Retinal pigment epithelial cell (primary cell): ENCODE measurements at regions not wholly inside any gene's neighbourhood (a gene's known extent, or its start where the extent isn't known, plus 50 kb on each side); places are given as distances from the start of the nearest gene placed in this dataset.

Experiments
- DNase-seq: peaks from one replicate; pipeline ENCODE4 v3.0.0-alpha.2; 2010; ENCODE audit warnings: low read depth
- H3K4me3 ChIP-seq: 2 replicates; pipeline ENCODE4 v1.5.1; 2011; ENCODE audit warnings: mild to moderate bottlenecking, low read length, control low read depth, moderate library complexity
- TF ChIP-seq, protein P1 (sequence below): conservative IDR thresholded peaks from 2 replicates; pipeline ENCODE4 v1.5.1; 2011; ENCODE audit warnings: low read depth, low read length, control low read depth, inconsistent platforms

DNA sequence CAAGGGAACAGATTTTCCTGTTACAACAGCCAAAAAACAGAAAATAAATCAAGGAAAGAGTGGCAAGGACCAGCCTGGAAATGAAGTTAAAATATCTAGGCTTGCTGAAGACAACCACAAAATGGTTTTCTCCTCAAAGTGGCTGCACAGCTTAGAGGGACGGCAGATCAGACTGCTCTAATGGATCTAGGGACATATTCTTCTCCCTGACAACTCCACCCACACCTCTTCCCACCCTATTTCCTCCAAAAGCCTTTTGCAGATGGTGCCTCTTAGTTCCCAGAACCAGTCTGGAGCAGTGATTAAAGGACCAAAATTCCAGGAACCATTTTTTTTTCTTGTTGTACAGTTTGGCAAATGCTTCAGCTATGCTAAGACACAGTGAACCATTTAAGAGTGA lies 220.2 kb upstream of the SIX2 start:
- H3K4me3 ChIP-seq = no peak overlapping the region
- no peak for DNase-seq
- TF ChIP-seq, protein P1, sequence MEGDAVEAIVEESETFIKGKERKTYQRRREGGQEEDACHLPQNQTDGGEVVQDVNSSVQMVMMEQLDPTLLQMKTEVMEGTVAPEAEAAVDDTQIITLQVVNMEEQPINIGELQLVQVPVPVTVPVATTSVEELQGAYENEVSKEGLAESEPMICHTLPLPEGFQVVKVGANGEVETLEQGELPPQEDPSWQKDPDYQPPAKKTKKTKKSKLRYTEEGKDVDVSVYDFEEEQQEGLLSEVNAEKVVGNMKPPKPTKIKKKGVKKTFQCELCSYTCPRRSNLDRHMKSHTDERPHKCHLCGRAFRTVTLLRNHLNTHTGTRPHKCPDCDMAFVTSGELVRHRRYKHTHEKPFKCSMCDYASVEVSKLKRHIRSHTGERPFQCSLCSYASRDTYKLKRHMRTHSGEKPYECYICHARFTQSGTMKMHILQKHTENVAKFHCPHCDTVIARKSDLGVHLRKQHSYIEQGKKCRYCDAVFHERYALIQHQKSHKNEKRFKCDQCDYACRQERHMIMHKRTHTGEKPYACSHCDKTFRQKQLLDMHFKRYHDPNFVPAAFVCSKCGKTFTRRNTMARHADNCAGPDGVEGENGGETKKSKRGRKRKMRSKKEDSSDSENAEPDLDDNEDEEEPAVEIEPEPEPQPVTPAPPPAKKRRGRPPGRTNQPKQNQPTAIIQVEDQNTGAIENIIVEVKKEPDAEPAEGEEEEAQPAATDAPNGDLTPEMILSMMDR = no peak

DNA sequence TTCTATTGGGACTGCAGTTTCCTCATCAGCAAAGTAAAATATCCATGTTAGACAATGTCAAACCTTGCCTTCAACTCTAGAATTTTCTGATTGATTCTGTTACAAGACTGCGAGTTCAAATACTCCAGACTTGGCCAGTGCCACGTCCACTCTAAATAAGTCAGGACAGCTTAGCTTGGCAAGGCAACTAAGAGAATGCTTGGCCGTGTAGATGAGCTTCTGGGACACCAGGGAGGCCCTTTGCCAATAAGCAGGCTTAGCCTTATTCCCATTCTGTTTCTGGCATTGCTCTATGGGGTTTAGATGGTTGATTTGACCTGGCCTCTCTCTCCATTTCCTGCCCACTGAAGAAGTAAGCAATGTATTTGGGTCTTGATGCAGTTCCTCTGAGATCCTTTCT lies 218.1 kb upstream of the SIX2 start:
- TF ChIP-seq, protein P1 = no peak
- no peak for DNase-seq
- H3K4me3 ChIP-seq = no peak overlapping the region

DNA sequence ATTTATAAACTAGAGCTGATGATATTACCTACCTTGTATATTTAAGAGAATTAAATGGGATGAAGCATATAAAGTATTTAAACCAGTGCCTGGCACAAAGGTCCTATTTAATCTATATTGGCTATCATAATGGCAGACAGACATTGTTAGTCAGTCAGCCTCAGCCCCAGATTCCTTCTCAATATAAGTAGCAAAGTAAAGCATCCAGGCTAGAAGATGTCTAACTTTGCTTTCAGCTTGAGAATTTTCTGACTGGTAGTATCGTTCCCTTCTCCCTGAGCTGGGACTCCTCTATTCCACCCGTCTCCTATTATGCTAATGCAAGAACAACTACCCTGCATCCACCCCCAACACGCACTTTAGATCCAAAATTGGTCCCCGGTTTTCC lies 215.7 kb upstream of the SIX2 start:
- no peak for DNase-seq
- no peak overlapping the region for H3K4me3 ChIP-seq
- TF ChIP-seq, protein P1 = no peak

DNA sequence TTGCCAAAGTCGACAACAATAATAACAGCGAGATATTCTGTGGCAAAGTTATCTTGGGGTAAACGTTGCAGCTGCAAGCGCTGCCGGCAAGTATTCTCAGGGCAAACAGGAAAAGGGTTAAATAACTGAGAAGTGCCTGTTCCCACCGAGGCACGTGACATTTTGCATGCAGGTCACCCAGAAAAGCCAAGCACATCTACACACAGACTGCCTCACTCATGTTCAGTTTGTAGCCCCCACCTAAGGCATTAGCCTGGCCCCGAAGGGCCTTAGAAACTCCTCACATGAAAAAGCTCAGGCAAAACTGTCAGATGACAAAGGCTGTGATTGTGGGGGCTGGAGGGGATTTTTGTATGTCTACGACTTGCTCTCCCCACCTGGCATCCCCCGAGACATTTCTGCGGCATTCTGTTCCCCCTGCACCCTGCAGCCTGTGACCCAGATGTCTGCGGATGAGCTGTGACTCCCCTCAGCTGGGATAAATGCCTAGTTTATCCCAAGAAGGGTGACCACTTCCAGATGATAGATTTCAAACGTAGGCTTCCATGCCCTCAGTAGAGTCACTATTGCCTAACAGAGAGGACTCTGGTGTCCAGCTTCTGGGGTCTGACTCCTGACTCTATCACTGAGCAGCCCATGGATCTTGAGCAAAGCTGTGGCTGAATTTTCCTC lies 215.2 kb upstream of the SIX2 start:
- no peak for DNase-seq
- no peak overlapping the region for H3K4me3 ChIP-seq
- TF ChIP-seq, protein P1 = no peak

DNA sequence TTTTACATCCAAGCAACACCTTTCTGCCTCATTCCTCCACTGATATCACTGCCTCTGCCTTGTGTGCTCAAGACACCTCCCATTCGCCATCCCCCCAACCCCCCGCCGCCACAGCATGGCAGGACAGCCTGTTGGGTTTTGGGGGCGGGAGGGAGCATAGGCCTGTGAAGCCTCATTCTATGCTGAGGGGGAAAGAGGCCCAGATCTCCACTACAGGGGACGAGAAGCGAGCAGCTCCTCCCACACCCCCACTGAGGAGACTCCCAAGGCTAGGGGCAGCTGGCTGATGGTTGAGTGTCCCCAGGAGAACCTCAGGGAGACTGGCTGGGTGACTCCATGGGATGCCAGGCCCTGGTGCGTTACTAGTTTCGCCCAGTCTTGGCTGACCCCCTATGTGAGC lies 214.3 kb upstream of the SIX2 start:
- H3K4me3 ChIP-seq = no peak overlapping the region
- no peak for DNase-seq
- TF ChIP-seq, protein P1 = no peak

DNA sequence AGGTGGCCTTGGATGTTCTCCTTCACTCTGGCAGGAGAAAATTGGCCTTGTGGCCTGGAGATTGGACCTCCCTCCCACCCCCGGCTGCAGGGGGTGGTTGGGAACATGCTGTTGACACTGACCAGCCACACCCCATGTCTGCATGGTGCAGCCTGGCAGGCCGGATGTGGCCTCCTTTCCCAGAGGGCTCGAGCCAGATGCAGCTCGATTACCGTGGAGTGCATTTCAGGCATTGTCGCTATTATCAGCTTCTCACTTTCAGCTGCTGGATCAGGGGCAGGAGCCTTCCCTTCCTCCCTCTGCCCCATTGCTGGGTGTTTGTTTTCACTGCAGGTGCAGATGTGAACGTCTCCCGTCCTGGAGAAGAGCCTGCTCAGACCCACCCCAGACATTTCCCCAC lies 211.0 kb upstream of the SIX2 start:
- DNase-seq = no peak
- TF ChIP-seq, protein P1 = no peak
- H3K4me3 ChIP-seq = no peak overlapping the region

DNA sequence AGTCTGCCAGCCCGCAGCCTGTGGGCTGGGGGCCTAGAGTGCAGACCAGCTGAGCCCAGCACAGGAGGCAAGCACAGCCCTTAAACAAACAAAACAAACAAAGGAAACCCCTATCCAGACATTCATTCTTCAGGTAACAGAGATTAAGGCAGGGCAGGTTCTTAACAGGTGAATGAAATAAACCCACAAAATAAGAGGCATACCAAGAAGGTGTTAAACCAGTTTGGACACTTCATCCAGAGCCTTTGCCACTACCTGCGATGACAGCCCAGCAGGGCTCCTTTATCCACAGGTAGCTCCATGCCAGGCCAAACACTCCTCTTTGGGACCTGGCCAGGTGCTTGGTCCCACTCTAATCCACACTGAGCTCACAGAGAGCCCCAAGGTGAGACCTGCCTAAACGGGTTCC lies 209.7 kb upstream of the SIX2 start:
- no peak overlapping the region for H3K4me3 ChIP-seq
- TF ChIP-seq, protein P1 = no peak
- DNase-seq = no peak
